HCT116 (cell line): ENCODE measurements at regions not wholly inside any gene's neighbourhood (a gene's known extent, or its start where the extent isn't known, plus 50 kb on each side); places are given as distances from the start of the nearest gene placed in this dataset.

Experiments
- ATAC-seq: fragments of 200-7000 bp; cut with Tn5 transposase; 2 replicates; pipeline ENCODE4 v1.9.1; 2020; ENCODE audit warnings: mild to moderate bottlenecking, moderate library complexity
- BruUV-seq: library from RNA; stranded (reverse); fragments of 400-500 nt; replicated peaks from 2 replicates; lab custom pipeline; 2021; lab: Mats Ljungman, UMichigan
- CTCF ChIA-PET: fragments of 300-600 bp; sonication (Branson Sonifier 250); formaldehyde crosslinking; loops from one replicate; lab custom pipeline; 2021; ENCODE audit warnings: antibody characterized with exemption; lab: Charles Lee
- POLR2A ChIA-PET: fragments of 300-600, 350-600 bp; sonication (Branson Sonifier 250); formaldehyde crosslinking; loops from one replicate; lab custom pipeline; 2021; ENCODE audit warnings: antibody characterized with exemption; lab: Charles Lee
- RAD21 ChIA-PET, 2 experiments: fragments of 300-600 bp; sonication (Branson Sonifier 250); formaldehyde crosslinking; loops; one replicate each; lab custom pipeline; 2023; ENCODE audit warnings: low total read pairs in 2 of 2; ENCODE audit not compliant: uncharacterized antibody in 2 of 2, unreplicated experiment in 2 of 2, low non-redundant PET in 1 of 2; lab: Charles Lee
- DNase-seq: peaks from one replicate; pipeline ENCODE4 v3.0.0-alpha.2; 2010; ENCODE audit warnings: low read depth, low spot score
- H2AFZ ChIP-seq: fragments of 200-600 bp; shearing (Covaris generic), sonication (generic); 2 replicates; pipeline ENCODE4 v1.6.1; 2017; ENCODE audit warnings: low read depth, mixed run types, mixed read lengths, antibody characterized with exemption, low read length; ENCODE audit not compliant: poor library complexity, severe bottlenecking
- H3K27ac ChIP-seq: 2 replicates; pipeline ENCODE4 v1.5.1; 2012; ENCODE audit warnings: low read depth, low read length
- H3K27me3 ChIP-seq: fragments of 200-600 bp; sonication (generic); 2 replicates; pipeline ENCODE4 v1.6.1; 2016; ENCODE audit warnings: mixed run types, low read length, mixed read lengths; ENCODE audit not compliant: insufficient read depth
- H3K36me3 ChIP-seq, 2 experiments: fragments of 200-500 bp in 1 of 2; fragments of 200-600 bp in 1 of 2; sonication (Bioruptor generic) in 1 of 2; sonication (generic) in 1 of 2; 2 replicates each; pipeline versions ENCODE4 v1.5.1 to v1.6.1; 2014 to 2016; ENCODE audit warnings: low read length in 2 of 2, inconsistent platforms in 1 of 2, mixed read lengths in 1 of 2, mixed run types in 1 of 2; ENCODE audit not compliant: insufficient read depth in 2 of 2, control insufficient read depth in 1 of 2
- H3K4me1 ChIP-seq, 2 experiments: fragments of 200-600 bp in 1 of 2; sonication (generic) in 1 of 2; 2 replicates each; pipeline versions ENCODE4 v1.5.1 to v1.6.1; 2012 to 2017; ENCODE audit warnings: low read length in 2 of 2, inconsistent platforms in 1 of 2, mild to moderate bottlenecking in 1 of 2, mixed read lengths in 1 of 2, mixed run types in 1 of 2, moderate library complexity in 1 of 2; ENCODE audit not compliant: insufficient read depth in 2 of 2, control insufficient read depth in 1 of 2
- H3K4me2 ChIP-seq: fragments of 200-600 bp; sonication (generic); 2 replicates; pipeline ENCODE4 v1.6.1; 2017; ENCODE audit warnings: mixed run types, low read length, mixed read lengths
- H3K4me3 ChIP-seq, 2 experiments: fragments of 200-600 bp in 1 of 2; sonication (generic) in 1 of 2; replicated peaks in 1 of 2; 2 replicates each; pipeline ENCODE4 v1.5.1; 2011 to 2016; ENCODE audit warnings: low read length in 2 of 2, control low read depth in 1 of 2, low read depth in 1 of 2, mild to moderate bottlenecking in 1 of 2, mixed read lengths in 1 of 2, mixed run types in 1 of 2
- H3K79me2 ChIP-seq: fragments of 200-600 bp; sonication (generic); 2 replicates; pipeline ENCODE4 v1.6.1; 2017; ENCODE audit warnings: mild to moderate bottlenecking, mixed run types, low read length, moderate library complexity, mixed read lengths; ENCODE audit not compliant: insufficient read depth
- H3K9ac ChIP-seq: fragments of 200-600 bp; sonication (generic); 2 replicates; pipeline ENCODE4 v1.6.1; 2016; ENCODE audit warnings: low read length, mixed read lengths
- H3K9me2 ChIP-seq: fragments of 200-600 bp; sonication (generic), shearing (Covaris generic); 2 replicates; pipeline ENCODE4 v1.6.1; 2017; ENCODE audit warnings: mixed run types, mild to moderate bottlenecking, moderate library complexity; ENCODE audit not compliant: insufficient read depth
- H3K9me3 ChIP-seq, 2 experiments: fragments of 200-500 bp in 1 of 2; fragments of 200-600 bp in 1 of 2; sonication (Bioruptor generic) in 1 of 2; sonication (generic) in 1 of 2; 2 replicates each; pipeline ENCODE4 v1.6.1; 2014 to 2017; ENCODE audit warnings: low read length in 2 of 2, mixed read lengths in 2 of 2, inconsistent platforms in 1 of 2, low read depth in 1 of 2, mild to moderate bottlenecking in 1 of 2, mixed run types in 1 of 2, moderate library complexity in 1 of 2; ENCODE audit not compliant: control insufficient read depth in 1 of 2, insufficient read depth in 1 of 2
- H4K20me1 ChIP-seq: fragments of 200-600 bp; sonication (generic), shearing (Covaris generic); 2 replicates; pipeline ENCODE4 v1.6.1; 2017; ENCODE audit warnings: mixed run types, mild to moderate bottlenecking, moderate library complexity; ENCODE audit not compliant: insufficient read depth
- CBX3 ChIP-seq: IDR thresholded peaks from 2 replicates; pipeline ENCODE4 v1.6.1; 2012; ENCODE audit warnings: low read depth
- EGR1 ChIP-seq: IDR thresholded peaks from 2 replicates; pipeline ENCODE4 v1.6.1; 2012; ENCODE audit warnings: low read depth
- POLR2A ChIP-seq: IDR thresholded peaks from 2 replicates; pipeline ENCODE4 v1.7.0; 2011; ENCODE audit warnings: borderline replicate concordance; ENCODE audit not compliant: insufficient read depth, insufficient read length; ENCODE audit errors: extremely low read depth
- SIN3A ChIP-seq: IDR thresholded peaks from 2 replicates; pipeline ENCODE4 v1.6.1; 2012; ENCODE audit warnings: low read depth
- YY1 ChIP-seq: IDR thresholded peaks from 2 replicates; pipeline ENCODE4 v1.6.1; 2011; ENCODE audit warnings: low read length, low read depth, moderate library complexity, mild to moderate bottlenecking; ENCODE audit not compliant: insufficient replicate concordance; ENCODE audit errors: extremely low read depth
- intact Hi-C: fragments of 100-400 bp; cut with micrococcal nuclease; formaldehyde crosslinking; loops from 2 replicates; pipeline ENCODE4 v1.10.0; 2022
- TF ChIP-seq, protein P1 (sequence below): IDR thresholded peaks from 2 replicates; pipeline ENCODE4 v1.6.1; 2012; ENCODE audit warnings: low read depth
- TF ChIP-seq, protein P2 (sequence below): IDR thresholded peaks from 2 replicates; pipeline ENCODE4 v1.6.1; 2011; ENCODE audit warnings: mild to moderate bottlenecking, low read length, moderate library complexity; ENCODE audit not compliant: insufficient replicate concordance; ENCODE audit errors: extremely low read depth

DNA sequence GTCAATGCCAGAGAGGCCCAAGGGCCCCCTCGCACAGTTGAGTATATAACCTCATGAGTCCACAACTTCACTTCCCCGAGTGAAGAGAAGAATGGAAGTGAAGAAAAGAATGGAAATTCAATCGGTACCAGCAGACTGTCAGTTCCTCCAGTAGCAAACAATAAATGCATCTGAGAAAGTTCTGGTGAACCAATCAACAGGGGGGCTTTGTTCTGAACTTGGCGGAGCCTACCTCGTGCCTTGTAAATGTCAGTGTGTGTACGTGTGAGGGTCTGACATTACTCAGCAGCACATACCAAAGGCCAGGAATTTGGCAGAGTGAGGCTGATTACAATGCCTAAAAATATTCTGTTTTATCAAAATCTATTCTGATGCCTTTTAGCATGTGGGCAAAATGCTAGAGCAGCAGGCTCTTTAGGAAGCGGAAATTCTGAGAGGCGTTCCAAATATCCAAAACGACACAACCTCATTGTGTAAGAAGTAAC is 238.5 kb downstream of the LTN1 start:
- POLR2A ChIA-PET: no interaction called here
- CTCF ChIA-PET: interaction anchor here (1.5 kb wide), 1 partner anchor 9 kb away, joined by 3 read pairs; no protein-coding TSS in a partner anchor
- no peaks in the 10 kb centered on the region for H3K4me1 ChIP-seq
- H3K79me2 ChIP-seq: no peaks in the 10 kb centered on the region
- no peaks in the 10 kb centered on the region for H4K20me1 ChIP-seq
- H3K4me2 ChIP-seq: no peak overlapping the region
- TF ChIP-seq, protein P1, sequence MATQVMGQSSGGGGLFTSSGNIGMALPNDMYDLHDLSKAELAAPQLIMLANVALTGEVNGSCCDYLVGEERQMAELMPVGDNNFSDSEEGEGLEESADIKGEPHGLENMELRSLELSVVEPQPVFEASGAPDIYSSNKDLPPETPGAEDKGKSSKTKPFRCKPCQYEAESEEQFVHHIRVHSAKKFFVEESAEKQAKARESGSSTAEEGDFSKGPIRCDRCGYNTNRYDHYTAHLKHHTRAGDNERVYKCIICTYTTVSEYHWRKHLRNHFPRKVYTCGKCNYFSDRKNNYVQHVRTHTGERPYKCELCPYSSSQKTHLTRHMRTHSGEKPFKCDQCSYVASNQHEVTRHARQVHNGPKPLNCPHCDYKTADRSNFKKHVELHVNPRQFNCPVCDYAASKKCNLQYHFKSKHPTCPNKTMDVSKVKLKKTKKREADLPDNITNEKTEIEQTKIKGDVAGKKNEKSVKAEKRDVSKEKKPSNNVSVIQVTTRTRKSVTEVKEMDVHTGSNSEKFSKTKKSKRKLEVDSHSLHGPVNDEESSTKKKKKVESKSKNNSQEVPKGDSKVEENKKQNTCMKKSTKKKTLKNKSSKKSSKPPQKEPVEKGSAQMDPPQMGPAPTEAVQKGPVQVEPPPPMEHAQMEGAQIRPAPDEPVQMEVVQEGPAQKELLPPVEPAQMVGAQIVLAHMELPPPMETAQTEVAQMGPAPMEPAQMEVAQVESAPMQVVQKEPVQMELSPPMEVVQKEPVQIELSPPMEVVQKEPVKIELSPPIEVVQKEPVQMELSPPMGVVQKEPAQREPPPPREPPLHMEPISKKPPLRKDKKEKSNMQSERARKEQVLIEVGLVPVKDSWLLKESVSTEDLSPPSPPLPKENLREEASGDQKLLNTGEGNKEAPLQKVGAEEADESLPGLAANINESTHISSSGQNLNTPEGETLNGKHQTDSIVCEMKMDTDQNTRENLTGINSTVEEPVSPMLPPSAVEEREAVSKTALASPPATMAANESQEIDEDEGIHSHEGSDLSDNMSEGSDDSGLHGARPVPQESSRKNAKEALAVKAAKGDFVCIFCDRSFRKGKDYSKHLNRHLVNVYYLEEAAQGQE: no peak
- TF ChIP-seq SIN3A (no peak), CBX3 (no peak)
- BruUV-seq: no TSS peak
- H3K9me3 ChIP-seq: no peaks in the 10 kb centered on the region
- H3K9ac ChIP-seq: no peak overlapping the region
- intact Hi-C loops: no loop called here
- H3K4me3 ChIP-seq: no peak overlapping the region
- H3K27me3 ChIP-seq: no peaks in the 10 kb centered on the region
- RAD21 ChIA-PET: no interaction called here
- ATAC-seq (no peak), DNase-seq (no peak)
- no peak overlapping the region for H3K27ac ChIP-seq
- no peaks in the 10 kb centered on the region for H3K9me2 ChIP-seq
- no peaks in the 10 kb centered on the region for H3K36me3 ChIP-seq
- no peak overlapping the region for H2AFZ ChIP-seq

DNA sequence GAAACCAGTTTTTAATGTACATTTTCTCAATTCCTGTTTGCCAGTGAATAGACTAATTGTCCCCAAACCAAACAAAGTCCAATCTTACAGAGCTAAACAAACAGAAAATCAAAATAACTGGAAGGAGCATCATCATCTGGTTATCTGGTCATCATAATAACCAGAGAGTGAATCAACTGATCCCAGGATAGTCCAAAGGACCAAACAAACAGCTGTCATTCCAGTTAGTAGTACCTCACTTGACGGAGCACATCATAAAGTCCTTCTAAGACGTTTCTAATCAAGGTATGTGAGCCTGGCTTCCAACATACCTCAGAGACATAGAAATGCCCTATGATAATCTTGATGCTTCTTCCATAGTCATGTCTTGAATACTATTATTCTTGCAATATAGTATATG is 240.5 kb downstream of the LTN1 start:
- no peak overlapping the region for H3K9ac ChIP-seq
- H3K4me2 ChIP-seq: no peak overlapping the region
- no peak overlapping the region for H2AFZ ChIP-seq
- H3K79me2 ChIP-seq: no peaks in the 10 kb centered on the region
- no peak overlapping the region for H3K4me3 ChIP-seq
- BruUV-seq: no TSS peak
- ChIA-PET POLR2A (no interaction called here), RAD21 (no interaction called here), CTCF (no interaction called here)
- no peaks in the 10 kb centered on the region for H4K20me1 ChIP-seq
- no peaks in the 10 kb centered on the region for H3K4me1 ChIP-seq
- no peaks in the 10 kb centered on the region for H3K27me3 ChIP-seq
- intact Hi-C loops: no loop called here
- ATAC-seq: no peak
- H3K27ac ChIP-seq: no peak overlapping the region
- DNase-seq: no peak
- no peaks in the 10 kb centered on the region for H3K9me3 ChIP-seq
- H3K36me3 ChIP-seq: no peaks in the 10 kb centered on the region
- no peaks in the 10 kb centered on the region for H3K9me2 ChIP-seq
- TF ChIP-seq, protein P2, sequence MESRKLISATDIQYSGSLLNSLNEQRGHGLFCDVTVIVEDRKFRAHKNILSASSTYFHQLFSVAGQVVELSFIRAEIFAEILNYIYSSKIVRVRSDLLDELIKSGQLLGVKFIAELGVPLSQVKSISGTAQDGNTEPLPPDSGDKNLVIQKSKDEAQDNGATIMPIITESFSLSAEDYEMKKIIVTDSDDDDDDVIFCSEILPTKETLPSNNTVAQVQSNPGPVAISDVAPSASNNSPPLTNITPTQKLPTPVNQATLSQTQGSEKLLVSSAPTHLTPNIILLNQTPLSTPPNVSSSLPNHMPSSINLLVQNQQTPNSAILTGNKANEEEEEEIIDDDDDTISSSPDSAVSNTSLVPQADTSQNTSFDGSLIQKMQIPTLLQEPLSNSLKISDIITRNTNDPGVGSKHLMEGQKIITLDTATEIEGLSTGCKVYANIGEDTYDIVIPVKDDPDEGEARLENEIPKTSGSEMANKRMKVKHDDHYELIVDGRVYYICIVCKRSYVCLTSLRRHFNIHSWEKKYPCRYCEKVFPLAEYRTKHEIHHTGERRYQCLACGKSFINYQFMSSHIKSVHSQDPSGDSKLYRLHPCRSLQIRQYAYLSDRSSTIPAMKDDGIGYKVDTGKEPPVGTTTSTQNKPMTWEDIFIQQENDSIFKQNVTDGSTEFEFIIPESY: no peak
- TF ChIP-seq YY1: no peak
- TF ChIP-seq POLR2A: no peak
- TF ChIP-seq EGR1: no peak
- TF ChIP-seq SIN3A: no peak
- TF ChIP-seq, all 23 proteins: peak for 0
